Mesenchymal stem cell (in vitro differentiated cells and primary cell): ENCODE measurements at regions not wholly inside any gene's neighbourhood (a gene's known extent, or its start where the extent isn't known, plus 50 kb on each side); places are given as distances from the start of the nearest gene placed in this dataset.

Experiments used
- DNase-seq: peaks from one replicate; pipeline ENCODE4 v3.0.0-alpha.2; 2013
- H2AFZ ChIP-seq: one replicate; pipeline ENCODE4 v1.6.1; 2013; ENCODE audit warnings: low read depth, mild to moderate bottlenecking, control low read depth, inconsistent platforms, low read length, moderate library complexity
- H2AK5ac ChIP-seq: 2 replicates; pipeline ENCODE4 v1.6.1; 2013; ENCODE audit warnings: low read length, moderate library complexity, mild to moderate bottlenecking, inconsistent platforms; ENCODE audit not compliant: severe bottlenecking
- H2BK120ac ChIP-seq: one replicate; pipeline ENCODE4 v1.6.1; 2013; ENCODE audit warnings: low read depth, mild to moderate bottlenecking, inconsistent platforms, low read length, moderate library complexity
- H2BK12ac ChIP-seq, 2 experiments: one replicate each; pipeline ENCODE4 v1.6.1; 2013; ENCODE audit warnings: inconsistent platforms in 2 of 2, low read length in 2 of 2, mild to moderate bottlenecking in 2 of 2, moderate library complexity in 2 of 2, control low read depth in 1 of 2
- H2BK15ac ChIP-seq: one replicate; pipeline ENCODE4 v1.6.1; 2013; ENCODE audit warnings: mild to moderate bottlenecking, low read depth, inconsistent platforms; ENCODE audit not compliant: poor library complexity, severe bottlenecking
- H2BK5ac ChIP-seq: 2 replicates; pipeline ENCODE4 v1.6.1; 2013; ENCODE audit warnings: low read depth, mild to moderate bottlenecking, low read length, control low read depth, inconsistent platforms; ENCODE audit not compliant: poor library complexity, severe bottlenecking
- H3K14ac ChIP-seq, 2 experiments: one replicate each; pipeline ENCODE4 v1.6.1; 2013; ENCODE audit warnings: inconsistent platforms in 2 of 2, low read length in 2 of 2, control low read depth in 1 of 2, mild to moderate bottlenecking in 1 of 2, moderate library complexity in 1 of 2
- H3K18ac ChIP-seq, 2 experiments: one replicate each; pipeline ENCODE4 v1.6.1; 2013; ENCODE audit warnings: inconsistent platforms in 2 of 2, low read length in 2 of 2, control low read depth in 1 of 2, low read depth in 1 of 2, mild to moderate bottlenecking in 1 of 2
- H3K23ac ChIP-seq, 2 experiments: one replicate each; pipeline ENCODE4 v1.6.1; 2013; ENCODE audit warnings: inconsistent platforms in 2 of 2, low read length in 2 of 2, mild to moderate bottlenecking in 2 of 2, moderate library complexity in 2 of 2, control low read depth in 1 of 2
- H3K27ac ChIP-seq: 2 replicates; pipeline ENCODE4 v1.5.1; 2013; ENCODE audit warnings: mild to moderate bottlenecking, moderate library complexity, low read length, control low read depth, inconsistent platforms; ENCODE audit not compliant: poor library complexity, severe bottlenecking
- H3K27me3 ChIP-seq, 2 experiments: 2 replicates each; pipeline versions ENCODE4 v1.6.1 to v1.7.0; 2013; ENCODE audit warnings: low read length in 2 of 2, mild to moderate bottlenecking in 2 of 2, moderate library complexity in 2 of 2, control low read depth in 1 of 2, inconsistent platforms in 1 of 2; ENCODE audit not compliant: control insufficient read depth in 1 of 2, insufficient read depth in 1 of 2
- H3K36me3 ChIP-seq, 2 experiments: 2 replicates each; pipeline versions ENCODE4 v1.6.1 to v1.7.0; 2013; ENCODE audit warnings: low read length in 2 of 2, control low read depth in 1 of 2, inconsistent platforms in 1 of 2, low read depth in 1 of 2, mild to moderate bottlenecking in 1 of 2; ENCODE audit not compliant: insufficient read depth in 2 of 2, control insufficient read depth in 1 of 2
- H3K4ac ChIP-seq, 2 experiments: one replicate each; pipeline ENCODE4 v1.6.1; 2013; ENCODE audit warnings: inconsistent platforms in 2 of 2, low read length in 2 of 2, mild to moderate bottlenecking in 2 of 2, moderate library complexity in 2 of 2, control low read depth in 1 of 2, low read depth in 1 of 2
- H3K4me1 ChIP-seq: 2 replicates; pipeline ENCODE4 v1.6.1; 2013; ENCODE audit warnings: low read depth, low read length, control low read depth; ENCODE audit not compliant: control insufficient read depth, insufficient read depth
- H3K4me2 ChIP-seq: 2 replicates; pipeline ENCODE4 v1.6.1; 2013; ENCODE audit warnings: low read length, mild to moderate bottlenecking, inconsistent platforms; ENCODE audit not compliant: poor library complexity, severe bottlenecking
- H3K4me3 ChIP-seq, 2 experiments: 2 replicates each; pipeline versions ENCODE4 v1.5.1 to v1.7.0; 2013; ENCODE audit warnings: low read length in 2 of 2, mild to moderate bottlenecking in 2 of 2, control low read depth in 1 of 2, low read depth in 1 of 2; ENCODE audit not compliant: insufficient read depth in 1 of 2
- H3K79me1 ChIP-seq: replicated peaks from 2 replicates; pipeline ENCODE4 v1.6.1; 2013; ENCODE audit warnings: mild to moderate bottlenecking, control low read depth, low read length, inconsistent platforms; ENCODE audit not compliant: poor library complexity, severe bottlenecking
- H3K9ac ChIP-seq: 2 replicates; pipeline ENCODE4 v1.7.0; 2013; ENCODE audit warnings: mild to moderate bottlenecking, low read length, moderate library complexity
- H3K9me3 ChIP-seq: 2 replicates; pipeline ENCODE4 v1.7.0; 2013; ENCODE audit warnings: mild to moderate bottlenecking, low read length; ENCODE audit not compliant: control insufficient read depth
- H4K8ac ChIP-seq: one replicate; pipeline ENCODE4 v1.6.1; 2013; ENCODE audit warnings: inconsistent platforms, mild to moderate bottlenecking, low read length, moderate library complexity
- H4K91ac ChIP-seq: one replicate; pipeline ENCODE4 v1.6.1; 2013; ENCODE audit warnings: mild to moderate bottlenecking, low read length, inconsistent platforms
- WGBS: methylation state at CpG from one replicate; pipeline ENCODE4 v1.1.7; 2013; ENCODE audit warnings: mixed read lengths; 5-methylcytosine and 5-hydroxymethylcytosine counted together

GRCh38 chr1:238201992-238202391, 311.3 kb upstream of the ZP4 start:
- whole genome bisulfite sequencing, result 55% methylated on average over 2 of the region's 2 CpGs
- Histone ChIP-seq H3K27me3 (no peaks in the 10 kb centered on the region), H2BK15ac (no peak overlapping the region), H2AK5ac (no peak overlapping the region), H2BK120ac (no peak overlapping the region), H3K23ac (no peak overlapping the region), H4K91ac (no peak overlapping the region), H2BK5ac (no peak overlapping the region), H3K18ac (no peak overlapping the region), H3K36me3 (no peaks in the 10 kb centered on the region), H3K4me1 (no peaks in the 10 kb centered on the region), H2AFZ (no peak overlapping the region), H4K8ac (no peak overlapping the region), H3K14ac (no peak overlapping the region), H2BK12ac (no peak overlapping the region), H3K9ac (no peak overlapping the region), H3K4me2 (no peak overlapping the region), H3K27ac (no peak overlapping the region), H3K4me3 (no peak overlapping the region), H3K4ac (no peak overlapping the region), H3K79me1 (no peaks in the 10 kb centered on the region), H3K9me3 (peaks cover 20% of the 10 kb centered on the region)
- no peak for DNase-seq

GRCh38 chr1:238199325-238199724, 308.6 kb upstream of the ZP4 start:
- no peak overlapping the region for H2BK15ac ChIP-seq
- no peak overlapping the region for H3K23ac ChIP-seq
- H2AFZ ChIP-seq, result no peak overlapping the region
- DNase-seq, result no peak
- H3K4me1 ChIP-seq, result no peaks in the 10 kb centered on the region
- no peak overlapping the region for H3K27ac ChIP-seq
- H3K18ac ChIP-seq, result no peak overlapping the region
- WGBS, result 60% methylated on average over 1 of the region's 1 CpG
- no peaks in the 10 kb centered on the region for H3K27me3 ChIP-seq
- no peak overlapping the region for H2BK12ac ChIP-seq
- H2BK5ac ChIP-seq, result no peak overlapping the region
- no peak overlapping the region for H3K14ac ChIP-seq
- no peak overlapping the region for H2BK120ac ChIP-seq
- no peaks in the 10 kb centered on the region for H3K36me3 ChIP-seq
- H2AK5ac ChIP-seq, result no peak overlapping the region
- no peak overlapping the region for H4K91ac ChIP-seq
- H3K9me3 ChIP-seq, result peaks cover 21% of the 10 kb centered on the region
- H3K9ac ChIP-seq, result no peak overlapping the region
- no peaks in the 10 kb centered on the region for H3K79me1 ChIP-seq
- no peak overlapping the region for H3K4me3 ChIP-seq
- H4K8ac ChIP-seq, result no peak overlapping the region
- no peak overlapping the region for H3K4ac ChIP-seq
- H3K4me2 ChIP-seq, result no peak overlapping the region

GRCh38 chr1:238196516-238196915, 305.8 kb upstream of the ZP4 start:
- no peak overlapping the region for H3K4me3 ChIP-seq
- H2BK5ac ChIP-seq, result no peak overlapping the region
- H3K79me1 ChIP-seq, result no peaks in the 10 kb centered on the region
- H3K14ac ChIP-seq, result no peak overlapping the region
- H3K9me3 ChIP-seq, result peaks cover 3% of the 10 kb centered on the region
- H3K18ac ChIP-seq, result no peak overlapping the region
- no peak overlapping the region for H2BK120ac ChIP-seq
- no peak overlapping the region for H3K23ac ChIP-seq
- H3K36me3 ChIP-seq, result no peaks in the 10 kb centered on the region
- H3K27ac ChIP-seq, result no peak overlapping the region
- H2BK15ac ChIP-seq, result no peak overlapping the region
- H4K8ac ChIP-seq, result no peak overlapping the region
- no peak overlapping the region for H2BK12ac ChIP-seq
- H2AK5ac ChIP-seq, result no peak overlapping the region
- no peaks in the 10 kb centered on the region for H3K27me3 ChIP-seq
- no peak overlapping the region for H4K91ac ChIP-seq
- H3K4me2 ChIP-seq, result no peak overlapping the region
- H2AFZ ChIP-seq, result no peak overlapping the region
- no peaks in the 10 kb centered on the region for H3K4me1 ChIP-seq
- 87% methylated on average over 1 of the region's 1 CpG for WGBS
- no peak overlapping the region for H3K9ac ChIP-seq
- H3K4ac ChIP-seq, result no peak overlapping the region
- no peak for DNase-seq

- no peak overlapping the region for H3K23ac ChIP-seq
- H3K4me3 ChIP-seq, result no peak overlapping the region
- H4K8ac ChIP-seq, result no peak overlapping the region
- H3K79me1 ChIP-seq, result no peaks in the 10 kb centered on the region
- H3K4me2 ChIP-seq, result no peak overlapping the region
- H3K27ac ChIP-seq, result no peak overlapping the region
- H3K14ac ChIP-seq, result no peak overlapping the region
- H4K91ac ChIP-seq, result no peak overlapping the region
- H3K9me3 ChIP-seq, result peaks cover 15% of the 10 kb centered on the region
- no peak overlapping the region for H2AK5ac ChIP-seq
- H3K4me1 ChIP-seq, result no peaks in the 10 kb centered on the region
- no peak overlapping the region for H3K18ac ChIP-seq
- no peak overlapping the region for H2AFZ ChIP-seq
- DNase-seq, result no peak
- no peak overlapping the region for H2BK5ac ChIP-seq
- H3K27me3 ChIP-seq, result no peaks in the 10 kb centered on the region
- H3K36me3 ChIP-seq, result no peaks in the 10 kb centered on the region
- no peak overlapping the region for H2BK12ac ChIP-seq
- no CpG with 5 or more reads among the region's 1 CpG for WGBS
- no peak overlapping the region for H3K4ac ChIP-seq
- no peak overlapping the region for H2BK15ac ChIP-seq
- no peak overlapping the region for H2BK120ac ChIP-seq
- no peak overlapping the region for H3K9ac ChIP-seq
These were observed 300.4 kb upstream of the ZP4 start for GRCh38 chr1:238191170-238191569.
